Breast epithelium (tissue), 4 donors: ENCODE measurements at regions not wholly inside any gene's neighbourhood (a gene's known extent, or its start where the extent isn't known, plus 50 kb on each side); places are given as distances from the start of the nearest gene placed in this dataset.
A peak's percentile ranks its signal among the peaks of the same experiment; 100 is the strongest.

Experiments used
- DNase-seq, 2 donors: peaks; one replicate each; pipeline ENCODE4 v3.0.0-alpha.2; 2019; ENCODE audit warnings: low spot score in 2 of 2
- H3K27ac ChIP-seq, 2 donors: fragments of 200-600 bp; sonication (generic) in 1 of 2; one replicate each; pipeline ENCODE4 v1.5.1; 2016 to 2019; ENCODE audit warnings: mild to moderate bottlenecking in 1 of 2
- H3K27me3 ChIP-seq, 2 donors: fragments of 200-600 bp; sonication (generic) in 1 of 2; one replicate each; pipeline versions ENCODE4 v1.5.1 to v1.6.0; 2017 to 2019; ENCODE audit warnings: control low read depth in 1 of 2, mild to moderate bottlenecking in 1 of 2
- H3K36me3 ChIP-seq: fragments of 200-600 bp; one replicate; pipeline ENCODE4 v1.5.1; 2019
- H3K4me1 ChIP-seq, 2 donors: fragments of 200-600 bp; sonication (generic); one replicate each; pipeline ENCODE4 v1.5.1; 2016 to 2019; ENCODE audit warnings: control low read depth in 1 of 2
- H3K4me3 ChIP-seq, 3 donors: fragments of 200-600 bp; sonication (generic); 1 replicate in 2 of 3; 2 replicates in 1 of 3; pipeline ENCODE4 v1.5.1; 2016 to 2019; ENCODE audit warnings: mild to moderate bottlenecking in 3 of 3, moderate library complexity in 2 of 3
- H3K9me3 ChIP-seq, 2 donors: fragments of 200-600 bp; sonication (generic) in 1 of 2; one replicate each; pipeline ENCODE4 v1.5.1; 2016 to 2019; ENCODE audit warnings: control low read depth in 1 of 2
- POLR2A ChIP-seq: fragments of 450-650 bp; IDR thresholded peaks from one replicate; pipeline ENCODE4 v1.6.1; 2016; ENCODE audit warnings: antibody characterized with exemption, mild to moderate bottlenecking, moderate library complexity
- POLR2AphosphoS5 ChIP-seq, 3 donors: sonication (generic); formaldehyde crosslinking; IDR thresholded peaks; one replicate each; pipeline ENCODE4 v1.6.1; 2017; ENCODE audit warnings: antibody characterized with exemption in 3 of 3
- intact Hi-C: fragments of 100-400 bp; cut with DNase I; formaldehyde crosslinking; loops from one replicate; pipeline ENCODE4 v1.15.1; 2023; ENCODE audit warnings: low total_unique reads
- TF ChIP-seq, protein P1 (sequence below), 3 donors: fragments of 450-650 bp; IDR thresholded peaks; one replicate each; pipeline ENCODE4 v1.5.1; 2016 to 2017; ENCODE audit warnings: antibody characterized with exemption in 3 of 3, mild to moderate bottlenecking in 3 of 3, moderate library complexity in 3 of 3

DNA sequence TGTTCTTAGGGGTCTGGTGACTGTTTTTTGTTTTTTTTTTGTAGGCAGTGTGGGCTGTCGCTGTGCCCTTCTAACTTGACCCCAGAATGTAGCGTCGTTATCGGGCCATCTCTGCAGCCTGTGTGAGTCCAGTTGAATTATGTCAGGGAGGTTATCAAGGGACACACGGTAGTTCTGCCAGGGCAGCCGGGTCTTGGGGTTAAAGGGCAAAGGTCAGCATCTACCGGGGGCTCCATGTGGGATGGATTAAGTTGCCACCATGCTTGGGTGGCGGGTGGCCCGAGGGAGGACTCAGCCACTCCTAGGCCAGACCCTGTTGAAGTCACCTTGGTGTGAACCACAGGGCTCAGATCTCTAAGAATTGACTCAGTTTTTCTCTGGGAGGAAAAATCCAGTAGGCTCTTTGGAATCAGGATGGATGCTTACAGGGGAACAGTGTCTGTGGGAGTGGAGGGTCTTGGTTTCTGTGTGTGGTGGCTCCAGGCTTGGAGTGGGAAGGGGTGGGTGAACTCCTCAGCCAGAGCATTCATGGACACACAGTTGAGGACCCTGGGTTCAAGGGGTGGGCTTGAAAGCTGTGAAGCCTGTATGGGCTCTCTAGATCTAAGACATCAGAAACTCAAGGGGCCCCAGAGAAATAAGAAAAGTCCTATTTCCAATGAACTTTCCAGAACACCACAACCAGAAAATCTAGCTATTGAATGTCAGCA lies 191.7 kb downstream of the IRF8 start:
- Histone ChIP-seq H3K4me3 (no peak overlapping the region), H3K27me3 (peaks cover 0 to 13% of the 10 kb centered on the region in 2 donors), H3K27ac (no peak overlapping the region), H3K36me3 (no peaks in the 10 kb centered on the region), H3K9me3 (no peaks in the 10 kb centered on the region), H3K4me1 (no peaks in the 10 kb centered on the region)
- intact Hi-C loops = no loop called here
- TF ChIP-seq, protein P1, sequence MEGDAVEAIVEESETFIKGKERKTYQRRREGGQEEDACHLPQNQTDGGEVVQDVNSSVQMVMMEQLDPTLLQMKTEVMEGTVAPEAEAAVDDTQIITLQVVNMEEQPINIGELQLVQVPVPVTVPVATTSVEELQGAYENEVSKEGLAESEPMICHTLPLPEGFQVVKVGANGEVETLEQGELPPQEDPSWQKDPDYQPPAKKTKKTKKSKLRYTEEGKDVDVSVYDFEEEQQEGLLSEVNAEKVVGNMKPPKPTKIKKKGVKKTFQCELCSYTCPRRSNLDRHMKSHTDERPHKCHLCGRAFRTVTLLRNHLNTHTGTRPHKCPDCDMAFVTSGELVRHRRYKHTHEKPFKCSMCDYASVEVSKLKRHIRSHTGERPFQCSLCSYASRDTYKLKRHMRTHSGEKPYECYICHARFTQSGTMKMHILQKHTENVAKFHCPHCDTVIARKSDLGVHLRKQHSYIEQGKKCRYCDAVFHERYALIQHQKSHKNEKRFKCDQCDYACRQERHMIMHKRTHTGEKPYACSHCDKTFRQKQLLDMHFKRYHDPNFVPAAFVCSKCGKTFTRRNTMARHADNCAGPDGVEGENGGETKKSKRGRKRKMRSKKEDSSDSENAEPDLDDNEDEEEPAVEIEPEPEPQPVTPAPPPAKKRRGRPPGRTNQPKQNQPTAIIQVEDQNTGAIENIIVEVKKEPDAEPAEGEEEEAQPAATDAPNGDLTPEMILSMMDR (IDR thresholded peaks at IDR 0.05) = no peak
- TF ChIP-seq POLR2AphosphoS5 (IDR thresholded peaks at IDR 0.05) (no peak), POLR2A (no peak)
- peak in 1 of 2 donors; percentile 42 for DNase-seq

DNA sequence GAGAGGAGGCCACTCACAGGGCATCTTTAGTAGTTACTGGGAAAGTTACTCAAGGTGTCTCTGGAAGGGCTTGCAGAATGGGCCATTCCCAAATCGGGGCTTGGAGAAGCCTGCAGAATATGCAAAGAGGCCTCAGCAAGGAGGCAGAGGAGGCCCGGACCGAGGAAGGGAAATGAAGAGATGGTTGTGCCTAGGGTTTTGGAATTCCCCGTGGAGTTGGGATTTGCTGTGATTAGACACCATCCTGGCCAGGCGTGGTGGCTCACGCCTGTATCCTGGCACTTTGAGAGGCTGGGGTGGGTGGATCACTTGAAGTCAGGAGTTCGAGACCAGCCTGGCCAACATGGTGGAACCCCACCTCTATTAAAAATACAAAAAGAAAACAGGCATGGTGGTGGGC lies 193.0 kb downstream of the IRF8 start:
- intact Hi-C loops = no loop called here
- H3K27ac ChIP-seq = no peak overlapping the region
- DNase-seq = peak in 1 of 2 donors; percentile 12
- H3K4me1 ChIP-seq = no peaks in the 10 kb centered on the region
- TF ChIP-seq, protein P1 (IDR thresholded peaks at IDR 0.05) = no peak
- TF ChIP-seq POLR2A (no peak), POLR2AphosphoS5 (IDR thresholded peaks at IDR 0.05) (no peak)
- H3K9me3 ChIP-seq = no peaks in the 10 kb centered on the region
- H3K27me3 ChIP-seq = peaks cover 0 to 13% of the 10 kb centered on the region in 2 donors
- no peaks in the 10 kb centered on the region for H3K36me3 ChIP-seq
- H3K4me3 ChIP-seq = no peak overlapping the region

DNA sequence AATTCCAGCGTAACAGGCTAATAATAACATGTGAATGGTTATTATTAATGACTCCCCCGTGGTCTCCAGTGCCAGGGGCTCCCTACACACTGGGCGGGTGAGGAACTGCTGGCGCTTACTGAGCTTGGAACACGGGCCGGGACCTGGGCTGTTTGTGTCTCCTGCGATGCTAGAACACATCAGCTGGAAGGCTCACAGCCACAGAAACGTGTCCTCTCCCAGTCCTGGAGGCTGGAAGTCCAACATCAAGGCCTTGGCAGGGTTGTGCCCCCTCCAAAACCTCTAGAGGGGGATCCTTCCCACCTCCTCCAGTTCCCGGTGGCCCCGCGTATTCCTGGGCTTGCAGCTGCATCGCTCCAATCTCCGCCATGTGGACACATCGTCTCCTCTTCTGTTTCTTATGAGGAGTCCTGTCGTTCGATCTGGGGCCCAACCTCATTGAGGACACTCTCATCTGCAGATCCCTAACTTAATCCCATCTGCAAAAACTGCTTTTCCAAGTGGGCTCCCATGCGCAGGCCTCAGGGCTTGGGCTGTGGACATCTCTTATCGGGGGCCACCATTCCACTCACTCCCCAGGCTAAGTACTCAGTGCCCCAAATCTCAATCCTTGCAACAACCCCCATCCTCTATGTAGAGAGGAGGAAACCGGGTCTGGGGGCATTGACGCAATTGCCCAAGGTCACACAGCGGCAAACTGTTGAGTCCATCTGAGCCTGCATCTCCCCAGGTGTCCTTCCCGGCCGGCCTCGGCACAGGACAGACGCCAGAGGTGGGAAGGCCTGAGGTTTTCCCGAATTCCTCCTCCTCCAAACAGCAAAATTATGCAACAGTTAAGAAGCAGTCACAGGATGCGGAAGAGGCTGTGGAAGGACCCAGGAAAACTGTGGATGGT lies 193.9 kb downstream of the IRF8 start:
- Histone ChIP-seq H3K27me3 (peaks cover 0 to 13% of the 10 kb centered on the region in 2 donors), H3K36me3 (no peaks in the 10 kb centered on the region), H3K4me1 (no peaks in the 10 kb centered on the region), H3K4me3 (no peak overlapping the region), H3K9me3 (no peaks in the 10 kb centered on the region), H3K27ac (no peak overlapping the region)
- DNase-seq = peak in 1 of 2 donors; percentile 40
- intact Hi-C loops = no loop called here
- TF ChIP-seq, protein P1 (IDR thresholded peaks at IDR 0.05) = no peak
- no peak for TF ChIP-seq POLR2AphosphoS5 (IDR thresholded peaks at IDR 0.05)
- TF ChIP-seq POLR2A = no peak

GRCh38 chr16:86093801-86094750 lies 195.1 kb downstream of the IRF8 start:
- no peaks in the 10 kb centered on the region for H3K9me3 ChIP-seq
- TF ChIP-seq POLR2A (no peak), POLR2AphosphoS5 (IDR thresholded peaks at IDR 0.05) (no peak)
- TF ChIP-seq, protein P1 (IDR thresholded peaks at IDR 0.05) = no peak
- H3K27me3 ChIP-seq = peaks cover 0 to 10% of the 10 kb centered on the region in 2 donors
- intact Hi-C loops = no loop called here
- no peaks in the 10 kb centered on the region for H3K36me3 ChIP-seq
- H3K4me3 ChIP-seq = no peak overlapping the region
- no peaks in the 10 kb centered on the region for H3K4me1 ChIP-seq
- no peak overlapping the region for H3K27ac ChIP-seq
- DNase-seq = peak in 1 of 2 donors; percentile 41
